ENCODE measurements at regions not wholly inside any gene's neighbourhood (a gene's known extent, or its start where the extent isn't known, plus 50 kb on each side); places are given as distances from the start of the nearest gene placed in this dataset.

- TF ChIP-seq CREB1 (IDR thresholded peaks at IDR 0.05) = no peak
- no peak for TF ChIP-seq SRF (IDR thresholded peaks at IDR 0.05; ENCODE audit: low read depth, low read length)
- TF ChIP-seq JUN (IDR thresholded peaks at IDR 0.05; ENCODE audit: low read depth, low read length) = no peak
- no peak for TF ChIP-seq RAD21 (IDR thresholded peaks at IDR 0.05 in 1 of 2, conservative IDR thresholded peaks at IDR 0.05 in 1 of 2; ENCODE audit: low read depth in 2 of 2, low read length in 2 of 2)
These were observed 292.7 kb upstream of the PROK2 start (continued) for GRCh38 chr3:72077473-72078259.

All from H1 (cell line).